Activated CD4-positive, alpha-beta memory T cell treated with anti-CD3 and anti-CD28 coated beads for 36 hours (primary cell): ENCODE measurements at regions not wholly inside any gene's neighbourhood (a gene's known extent, or its start where the extent isn't known, plus 50 kb on each side); places are given as distances from the start of the nearest gene placed in this dataset.
"Not testable (repeated sequence)": the region's sequence is repeated elsewhere in the genome, so short reads cannot be mapped to it uniquely, and the experiment has no call there.

Experiments used
- CTCF ChIA-PET: fragments of 350-600 bp; sonication (Branson Sonifier 250); formaldehyde crosslinking; loops from one replicate; lab custom pipeline; 2021; ENCODE audit warnings: antibody characterized with exemption, inconsistent platforms; lab: Charles Lee
- POLR2A ChIA-PET: fragments of 350-600 bp; sonication (Branson Sonifier 250); formaldehyde crosslinking; loops from one replicate; lab custom pipeline; 2021; ENCODE audit warnings: antibody characterized with exemption; lab: Charles Lee
- DNase-seq: peaks from one replicate; pipeline ENCODE4 v3.0.0-alpha.2; 2020
- H3K27ac Mint-ChIP-seq: one replicate; pipeline ENCODE4 v1.8.0; 2021; ENCODE audit warnings: mixed read lengths
- H3K27me3 Mint-ChIP-seq: one replicate; pipeline ENCODE4 v1.8.0; 2021; ENCODE audit warnings: mixed read lengths
- H3K36me3 Mint-ChIP-seq: one replicate; pipeline ENCODE4 v1.8.0; 2021; ENCODE audit warnings: mixed read lengths
- H3K4me1 Mint-ChIP-seq: one replicate; pipeline ENCODE4 v1.8.0; 2021; ENCODE audit warnings: low read depth, mixed read lengths
- H3K4me3 Mint-ChIP-seq: one replicate; pipeline ENCODE4 v1.8.0; 2021; ENCODE audit warnings: mild to moderate bottlenecking, mixed read lengths
- H3K9me3 Mint-ChIP-seq: one replicate; pipeline ENCODE4 v1.8.0; 2021; ENCODE audit warnings: mixed read lengths
- intact Hi-C: fragments of 100-400 bp; cut with micrococcal nuclease; formaldehyde crosslinking; loops from one replicate; pipeline ENCODE4 v1.15.1; 2023

GRCh38 chr4:66928881-66929280 is 616.4 kb downstream of the CENPC start:
- H3K36me3 Mint-ChIP-seq, H3K27ac Mint-ChIP-seq, DNase-seq, H3K4me3 Mint-ChIP-seq, CTCF ChIA-PET, H3K27me3 Mint-ChIP-seq, intact Hi-C loops, H3K4me1 Mint-ChIP-seq, POLR2A ChIA-PET, H3K9me3 Mint-ChIP-seq: not testable (repeated sequence)

- intact Hi-C loops = no loop called here
- POLR2A ChIA-PET = no interaction called here
- H3K4me3 Mint-ChIP-seq = no peak overlapping the region
- no peaks in the 10 kb centered on the region for H3K27me3 Mint-ChIP-seq
- H3K9me3 Mint-ChIP-seq = peaks cover 11% of the 10 kb centered on the region
- CTCF ChIA-PET = no interaction called here
- DNase-seq = no peak
- H3K4me1 Mint-ChIP-seq = no peaks in the 10 kb centered on the region
- no peak overlapping the region for H3K27ac Mint-ChIP-seq
- no peaks in the 10 kb centered on the region for H3K36me3 Mint-ChIP-seq
These were observed 617.4 kb downstream of the CENPC start for GRCh38 chr4:66927937-66928336.

- Mint-ChIP-seq H3K36me3 (no peaks in the 10 kb centered on the region), H3K9me3 (peaks cover 12% of the 10 kb centered on the region), H3K27me3 (no peaks in the 10 kb centered on the region), H3K4me1 (no peaks in the 10 kb centered on the region), H3K27ac (no peak overlapping the region), H3K4me3 (no peak overlapping the region)
- CTCF ChIA-PET = no interaction called here
- DNase-seq = no peak
- intact Hi-C loops = no loop called here
- POLR2A ChIA-PET = no interaction called here
These were observed 618.6 kb downstream of the CENPC start for GRCh38 chr4:66926687-66927086.

- Mint-ChIP-seq H3K27me3 (no peaks in the 10 kb centered on the region), H3K9me3 (peaks cover 20% of the 10 kb centered on the region), H3K4me3 (no peak overlapping the region), H3K36me3 (no peaks in the 10 kb centered on the region), H3K4me1 (no peaks in the 10 kb centered on the region), H3K27ac (no peak overlapping the region)
- no peak for DNase-seq
- intact Hi-C loops = no loop called here
- CTCF ChIA-PET = no interaction called here
- POLR2A ChIA-PET = no interaction called here
These were observed 622.0 kb downstream of the CENPC start for GRCh38 chr4:66923081-66923865.

- Mint-ChIP-seq H3K36me3 (no peaks in the 10 kb centered on the region), H3K4me3 (no peak overlapping the region), H3K27me3 (no peaks in the 10 kb centered on the region), H3K27ac (no peak overlapping the region), H3K4me1 (no peaks in the 10 kb centered on the region), H3K9me3 (peaks cover 15% of the 10 kb centered on the region)
- POLR2A ChIA-PET = no interaction called here
- CTCF ChIA-PET = no interaction called here
- no peak for DNase-seq
- intact Hi-C loops = no loop called here
These were observed 623.9 kb downstream of the CENPC start for GRCh38 chr4:66921433-66921832.

GRCh38 chr4:66920514-66920913 is 624.8 kb downstream of the CENPC start:
- Mint-ChIP-seq H3K4me3 (no peak overlapping the region), H3K36me3 (no peaks in the 10 kb centered on the region), H3K4me1 (no peaks in the 10 kb centered on the region), H3K9me3 (peaks cover 17% of the 10 kb centered on the region), H3K27ac (no peak overlapping the region), H3K27me3 (no peaks in the 10 kb centered on the region)
- CTCF ChIA-PET = no interaction called here
- POLR2A ChIA-PET = no interaction called here
- intact Hi-C loops = no loop called here
- DNase-seq = no peak

- Mint-ChIP-seq H3K4me3 (no peak overlapping the region), H3K4me1 (no peaks in the 10 kb centered on the region), H3K27ac (no peak overlapping the region), H3K27me3 (no peaks in the 10 kb centered on the region), H3K36me3 (no peaks in the 10 kb centered on the region), H3K9me3 (peaks cover 5% of the 10 kb centered on the region)
- DNase-seq = no peak
- ChIA-PET CTCF (no interaction called here), POLR2A (no interaction called here)
- intact Hi-C loops = no loop called here
These were observed 633.4 kb downstream of the CENPC start for GRCh38 chr4:66911880-66912279.

GRCh38 chr4:66906314-66906713 is 639.0 kb downstream of the CENPC start:
- H3K4me1 Mint-ChIP-seq = no peaks in the 10 kb centered on the region
- intact Hi-C loops = no loop called here
- H3K4me3 Mint-ChIP-seq = no peak overlapping the region
- H3K27ac Mint-ChIP-seq = no peak overlapping the region
- H3K9me3 Mint-ChIP-seq = peaks cover 7% of the 10 kb centered on the region
- no peak for DNase-seq
- POLR2A ChIA-PET = no interaction called here
- no peaks in the 10 kb centered on the region for H3K27me3 Mint-ChIP-seq
- no peaks in the 10 kb centered on the region for H3K36me3 Mint-ChIP-seq
- CTCF ChIA-PET = no interaction called here

- H3K4me1 Mint-ChIP-seq = no peaks in the 10 kb centered on the region
- intact Hi-C loops = no loop called here
- H3K4me3 Mint-ChIP-seq = no peak overlapping the region
- POLR2A ChIA-PET = no interaction called here
- CTCF ChIA-PET = no interaction called here
- no peak for DNase-seq
- H3K27me3 Mint-ChIP-seq = no peaks in the 10 kb centered on the region
- no peaks in the 10 kb centered on the region for H3K36me3 Mint-ChIP-seq
- H3K27ac Mint-ChIP-seq = no peak overlapping the region
- peaks cover 15% of the 10 kb centered on the region for H3K9me3 Mint-ChIP-seq
These were observed 645.8 kb downstream of the CENPC start for GRCh38 chr4:66899422-66900065.

GRCh38 chr4:66893807-66894206 is 651.5 kb downstream of the CENPC start:
- Mint-ChIP-seq H3K9me3 (peaks cover 8% of the 10 kb centered on the region), H3K27ac (no peak overlapping the region), H3K4me1 (no peaks in the 10 kb centered on the region), H3K36me3 (no peaks in the 10 kb centered on the region), H3K27me3 (no peaks in the 10 kb centered on the region), H3K4me3 (no peak overlapping the region)
- ChIA-PET POLR2A (no interaction called here), CTCF (no interaction called here)
- no peak for DNase-seq
- intact Hi-C loops = no loop called here

GRCh38 chr4:66887061-66887460 is 658.2 kb downstream of the CENPC start:
- CTCF ChIA-PET = no interaction called here

GRCh38 chr4:66885501-66886165 is 659.7 kb downstream of the CENPC start:
- no peaks in the 10 kb centered on the region for H3K27me3 Mint-ChIP-seq

More at GRCh38 chr4:66887061-66887460, 658.2 kb downstream of the CENPC start:
- no peaks in the 10 kb centered on the region for H3K4me1 Mint-ChIP-seq
- no peaks in the 10 kb centered on the region for H3K27me3 Mint-ChIP-seq
- DNase-seq = no peak
- intact Hi-C loops = no loop called here
- peaks cover 4% of the 10 kb centered on the region for H3K9me3 Mint-ChIP-seq
- no peak overlapping the region for H3K27ac Mint-ChIP-seq
- H3K4me3 Mint-ChIP-seq = no peak overlapping the region
- POLR2A ChIA-PET = no interaction called here
- no peaks in the 10 kb centered on the region for H3K36me3 Mint-ChIP-seq

More at GRCh38 chr4:66885501-66886165, 659.7 kb downstream of the CENPC start:
- no peaks in the 10 kb centered on the region for H3K36me3 Mint-ChIP-seq
- ChIA-PET POLR2A (no interaction called here), CTCF (no interaction called here)
- intact Hi-C loops = no loop called here
- no peak overlapping the region for H3K27ac Mint-ChIP-seq
- H3K4me1 Mint-ChIP-seq = no peaks in the 10 kb centered on the region
- DNase-seq = no peak
- H3K9me3 Mint-ChIP-seq = peaks cover 7% of the 10 kb centered on the region
- H3K4me3 Mint-ChIP-seq = no peak overlapping the region
